HAP-1 (cell line): ENCODE measurements at regions not wholly inside any gene's neighbourhood (a gene's known extent, or its start where the extent isn't known, plus 50 kb on each side); places are given as distances from the start of the nearest gene placed in this dataset.

ENCODE experiments used
- DNase-seq, 2 experiments: peaks; one replicate each; pipeline ENCODE4 v3.0.0-alpha.2; 2016 to 2020; ENCODE audit warnings: low spot score in 2 of 2
- H3K27me3 ChIP-seq: fragments of 250-450 bp; sonication (Bioruptor Pico); 2 replicates; pipeline ENCODE4 v1.5.1; 2020; ENCODE audit warnings: low read depth, mild to moderate bottlenecking, moderate library complexity
- H3K36me3 ChIP-seq: fragments of 250-450 bp; sonication (Bioruptor Pico); replicated peaks from 2 replicates; pipeline ENCODE4 v1.5.1; 2020; ENCODE audit warnings: mild to moderate bottlenecking
- H3K4me1 ChIP-seq: fragments of 250-450 bp; sonication (Bioruptor Pico); 2 replicates; pipeline ENCODE4 v1.5.1; 2020; ENCODE audit warnings: mild to moderate bottlenecking
- H3K4me3 ChIP-seq: fragments of 250-450 bp; sonication (Bioruptor Pico); 2 replicates; pipeline ENCODE4 v1.5.1; 2020; ENCODE audit warnings: mild to moderate bottlenecking, moderate library complexity
- H3K9me3 ChIP-seq: fragments of 250-450 bp; sonication (Bioruptor Pico); 2 replicates; pipeline ENCODE4 v1.5.1; 2020; ENCODE audit warnings: mild to moderate bottlenecking, moderate library complexity
- in situ Hi-C: fragments of 300-500 bp; cut with MboI; formaldehyde crosslinking; loops from 3 replicates; pipeline ENCODE4 v1.14.3; 2020; ENCODE audit warnings: low sequenced_read_pairs, inconsistent platforms, mixed read lengths

DNA sequence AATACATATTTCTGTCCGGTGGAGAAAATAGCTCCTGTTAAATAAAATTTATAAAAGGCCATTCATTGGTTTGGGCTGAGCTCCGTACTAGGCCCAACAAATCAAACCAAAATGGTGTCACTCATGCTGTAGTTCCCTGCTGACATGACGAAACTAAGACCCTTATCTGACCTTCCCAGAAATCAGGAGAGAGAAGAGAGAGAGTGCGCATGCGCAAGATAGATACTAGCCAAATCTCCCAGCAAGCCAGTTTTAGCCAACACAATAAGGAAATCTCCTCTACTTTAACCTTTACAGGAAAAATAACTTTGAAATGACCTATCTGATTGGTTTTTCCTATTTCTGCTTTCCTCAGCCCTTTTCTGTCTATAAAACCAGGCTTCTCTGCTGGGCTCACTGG, 152.7 kb upstream of the RMST start:
- DNase-seq: no peak
- Histone ChIP-seq H3K4me1 (no peaks in the 10 kb centered on the region), H3K9me3 (no peaks in the 10 kb centered on the region), H3K4me3 (no peak overlapping the region), H3K36me3 (no peaks in the 10 kb centered on the region), H3K27me3 (peaks cover 3% of the 10 kb centered on the region; the same call in 1 of the 2 replicates)
- in situ Hi-C loops: loop anchor here (25.0 kb wide), 1 partner anchor 323 kb away; no protein-coding TSS in a partner anchor

DNA sequence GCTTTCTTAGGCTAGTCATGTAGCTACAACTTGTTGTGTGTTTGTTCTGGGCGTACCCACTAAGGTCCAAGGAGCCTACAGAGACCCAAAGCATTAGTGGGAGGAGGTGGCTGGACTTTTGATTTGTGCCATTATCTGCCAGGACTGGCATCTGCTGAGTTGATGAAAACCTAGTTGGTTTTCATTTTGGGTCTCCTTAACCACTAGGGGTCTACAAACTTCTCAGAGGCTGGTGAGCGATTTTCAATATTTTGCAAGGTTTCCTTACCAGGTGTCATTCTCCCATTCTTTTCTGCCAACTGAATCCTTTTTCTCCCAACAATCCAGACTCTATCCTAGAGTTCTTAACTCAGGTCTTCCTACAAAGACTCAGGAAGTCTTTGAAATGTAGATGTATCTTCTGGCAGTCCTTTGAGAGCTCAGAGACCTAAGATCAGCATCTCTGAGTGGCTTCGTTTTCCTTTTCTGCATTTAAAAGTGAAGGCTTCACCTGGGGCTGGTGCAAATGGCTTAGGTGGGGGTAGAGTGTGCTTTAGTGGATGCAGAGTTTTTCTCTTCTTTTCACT, 150.0 kb upstream of the RMST start:
- no peaks in the 10 kb centered on the region for H3K36me3 ChIP-seq
- in situ Hi-C loops: loop anchor here (25.0 kb wide), 1 partner anchor 325 kb away; no protein-coding TSS in a partner anchor
- DNase-seq: no peak
- H3K27me3 ChIP-seq: peaks cover 3% of the 10 kb centered on the region; the same call in 1 of the 2 replicates
- H3K4me1 ChIP-seq: no peaks in the 10 kb centered on the region
- H3K4me3 ChIP-seq: no peak overlapping the region
- no peaks in the 10 kb centered on the region for H3K9me3 ChIP-seq

DNA sequence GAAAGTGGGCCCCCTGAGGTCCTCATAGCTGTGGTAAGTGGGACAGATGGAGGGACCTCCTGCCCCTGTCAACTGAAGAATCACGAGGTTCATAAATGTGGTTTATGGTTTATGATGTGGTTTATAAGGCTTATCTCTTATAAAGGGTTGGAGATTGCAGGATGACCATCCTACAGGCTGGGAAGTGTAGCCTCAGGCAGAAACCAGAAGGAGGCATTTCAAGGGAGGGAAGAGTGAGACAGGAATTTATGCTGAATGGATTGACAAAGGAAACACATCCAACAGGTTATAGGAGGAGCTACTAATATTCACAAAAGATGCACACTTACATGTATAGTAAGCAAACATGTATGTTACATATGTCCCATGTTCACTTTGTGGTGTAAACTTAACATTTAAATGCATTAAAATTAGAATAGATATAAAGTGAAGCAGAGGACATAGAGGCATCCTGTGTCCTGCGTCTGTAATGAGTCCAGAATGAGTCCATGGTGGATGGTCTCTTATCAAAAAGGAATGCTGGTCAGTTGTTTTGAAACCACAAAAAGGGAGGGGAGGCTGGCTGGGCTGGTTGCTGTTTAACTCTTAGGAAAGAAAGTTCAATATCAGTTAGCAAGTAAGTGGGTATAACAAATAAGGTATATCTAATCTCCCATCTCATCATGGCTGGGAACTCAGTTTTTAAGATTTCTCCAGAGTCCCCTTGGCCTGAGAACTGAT, 149.0 kb upstream of the RMST start:
- in situ Hi-C loops: loop anchor here (25.0 kb wide), 1 partner anchor 326 kb away; no protein-coding TSS in a partner anchor

DNA sequence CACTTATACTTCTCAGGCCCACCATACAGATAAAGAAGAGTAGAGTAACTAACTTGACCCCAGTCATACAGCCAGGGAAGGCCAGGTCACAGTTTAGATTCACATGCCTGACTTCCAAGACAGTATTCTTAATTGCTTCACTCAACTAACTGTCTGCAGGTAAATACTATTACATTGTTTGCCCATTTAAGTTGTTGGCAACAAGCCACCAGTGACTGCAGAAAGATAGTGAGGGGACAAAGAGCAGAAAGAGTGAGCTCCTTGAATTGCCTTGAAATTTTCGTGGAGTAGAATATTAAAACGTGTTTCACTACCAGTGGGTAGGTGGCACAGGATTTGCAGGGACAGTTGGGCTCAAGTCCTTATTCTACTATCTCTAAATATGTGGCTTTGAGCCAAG, 146.3 kb upstream of the RMST start:
- in situ Hi-C loops: loop anchor here (25.0 kb wide), 1 partner anchor 329 kb away; no protein-coding TSS in a partner anchor
- Histone ChIP-seq H3K27me3 (no peaks in the 10 kb centered on the region), H3K4me1 (no peaks in the 10 kb centered on the region), H3K4me3 (no peak overlapping the region), H3K9me3 (no peaks in the 10 kb centered on the region), H3K36me3 (no peaks in the 10 kb centered on the region)
- DNase-seq: no peak

More for the DNA sequence above, 149.0 kb upstream of the RMST start:
- Histone ChIP-seq H3K4me3 (no peak overlapping the region), H3K27me3 (peaks cover 3% of the 10 kb centered on the region; the same call in 1 of the 2 replicates), H3K36me3 (no peaks in the 10 kb centered on the region), H3K9me3 (no peaks in the 10 kb centered on the region), H3K4me1 (no peaks in the 10 kb centered on the region)
- no peak for DNase-seq

DNA sequence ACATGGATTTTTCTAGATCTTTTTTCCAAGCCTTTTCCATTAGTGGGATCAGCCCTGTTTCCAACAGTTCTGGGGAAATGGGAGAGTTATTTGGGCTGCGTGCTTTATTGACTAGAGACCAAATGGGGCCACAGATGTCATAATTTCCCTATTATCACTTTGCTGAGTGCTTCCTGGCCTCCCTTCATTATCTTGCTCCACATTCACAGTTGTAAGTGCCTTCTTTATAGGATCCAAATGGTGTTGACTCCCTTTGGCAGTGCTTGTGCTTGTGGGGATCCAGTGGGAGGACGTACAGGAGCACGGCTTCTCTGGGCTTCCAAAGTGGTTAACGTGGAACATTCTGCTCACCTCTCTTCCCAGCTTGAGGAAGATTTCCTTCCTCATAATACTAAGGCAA, 141.0 kb upstream of the RMST start:
- Histone ChIP-seq H3K4me3 (no peak overlapping the region), H3K9me3 (no peaks in the 10 kb centered on the region), H3K4me1 (no peaks in the 10 kb centered on the region), H3K36me3 (no peaks in the 10 kb centered on the region), H3K27me3 (no peaks in the 10 kb centered on the region; the same call in 1 of the 2 replicates)
- in situ Hi-C loops: loop anchor here (25.0 kb wide), 1 partner anchor 334 kb away; no protein-coding TSS in a partner anchor
- DNase-seq: no peak

DNA sequence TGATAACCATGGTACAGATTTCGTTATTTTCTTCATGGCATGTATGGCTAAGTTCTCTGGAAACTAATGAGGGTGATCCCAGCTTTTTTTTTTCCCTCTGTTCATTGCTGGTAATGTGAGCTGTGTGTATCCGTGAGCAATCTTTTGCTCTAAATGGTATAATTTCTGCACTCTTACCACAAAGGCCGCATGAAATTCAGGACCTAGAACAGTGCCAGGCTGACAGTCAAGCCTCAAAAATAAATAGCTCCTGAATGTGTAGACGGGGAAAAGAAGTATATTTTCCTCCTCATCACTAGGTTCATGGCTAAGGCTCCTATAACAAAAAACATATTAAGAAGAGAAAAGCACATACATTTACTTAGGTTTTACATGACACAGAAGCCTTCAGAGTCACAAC, 140.2 kb upstream of the RMST start:
- peak in 1 of 2 experiments; percentile 8 for DNase-seq
- in situ Hi-C loops: loop anchor here (25.0 kb wide), 1 partner anchor 335 kb away; no protein-coding TSS in a partner anchor
- no peaks in the 10 kb centered on the region for H3K4me1 ChIP-seq
- no peaks in the 10 kb centered on the region for H3K9me3 ChIP-seq
- H3K27me3 ChIP-seq: no peaks in the 10 kb centered on the region; the same call in 1 of the 2 replicates
- no peaks in the 10 kb centered on the region for H3K36me3 ChIP-seq
- H3K4me3 ChIP-seq: no peak overlapping the region

DNA sequence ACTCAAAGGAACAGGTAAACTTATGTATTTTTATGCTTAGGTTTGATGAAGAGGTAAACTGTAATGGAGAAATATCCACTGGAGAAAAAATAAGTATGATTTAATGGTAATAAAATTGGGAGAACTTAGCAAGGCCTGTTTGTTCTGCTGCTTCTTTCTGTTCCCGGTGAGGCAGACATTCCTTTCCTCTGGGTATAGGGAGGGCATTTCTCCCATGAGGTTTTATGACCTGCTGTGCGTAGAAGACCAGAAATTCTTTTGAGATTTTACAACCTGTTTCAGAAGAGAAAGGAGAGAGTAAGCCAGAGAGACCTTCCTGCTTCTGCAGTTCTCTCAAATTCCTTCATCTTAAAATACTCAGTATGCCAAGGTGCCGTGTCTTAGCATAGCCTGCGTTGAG, 139.4 kb upstream of the RMST start:
- in situ Hi-C loops: loop anchor here (25.0 kb wide), 1 partner anchor 336 kb away; no protein-coding TSS in a partner anchor
- no peak for DNase-seq
- no peaks in the 10 kb centered on the region for H3K36me3 ChIP-seq
- H3K9me3 ChIP-seq: no peaks in the 10 kb centered on the region
- H3K27me3 ChIP-seq: no peaks in the 10 kb centered on the region; the same call in 1 of the 2 replicates
- H3K4me1 ChIP-seq: no peaks in the 10 kb centered on the region
- no peak overlapping the region for H3K4me3 ChIP-seq

DNA sequence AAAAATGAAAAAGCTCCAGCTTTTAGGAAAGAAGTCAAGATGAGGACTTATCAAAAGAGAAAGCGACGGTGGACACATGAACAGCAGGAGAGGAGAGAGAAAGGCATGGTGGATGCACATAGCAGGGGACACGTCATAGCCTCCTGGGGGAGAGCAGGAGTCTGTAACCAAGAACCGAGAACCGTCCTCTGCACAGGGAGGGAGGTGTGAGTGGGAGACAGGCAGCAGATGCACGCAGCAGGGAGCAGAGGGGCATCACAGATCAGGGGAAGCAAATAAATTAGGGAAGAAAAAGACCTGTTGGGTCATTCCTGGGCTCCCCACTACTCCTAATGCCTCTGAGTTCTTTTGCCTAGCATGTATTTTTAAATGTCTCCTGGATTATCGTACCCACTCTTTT, 138.1 kb upstream of the RMST start:
- no peaks in the 10 kb centered on the region; the same call in 1 of the 2 replicates for H3K27me3 ChIP-seq
- in situ Hi-C loops: loop anchor here (25.0 kb wide), 1 partner anchor 337 kb away; no protein-coding TSS in a partner anchor

DNA sequence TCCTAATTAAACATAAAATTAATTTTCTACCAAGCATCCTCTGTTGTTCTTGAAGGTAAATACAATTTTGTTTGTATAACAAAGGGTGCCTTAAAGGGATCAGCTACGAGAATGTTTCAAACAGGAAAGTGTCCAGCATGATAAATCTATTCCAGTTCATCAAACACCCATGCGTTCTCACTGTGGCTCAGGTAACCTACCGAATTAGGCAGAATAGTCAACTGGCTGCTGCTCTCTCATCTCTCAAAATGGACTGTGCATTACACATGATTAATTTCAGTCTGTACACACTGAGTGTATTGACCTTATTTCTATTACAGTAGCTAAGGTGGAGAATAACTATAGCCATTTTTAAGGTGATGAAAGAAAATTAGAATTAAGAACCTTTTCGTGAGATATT, 127.5 kb upstream of the RMST start:
- H3K4me1 ChIP-seq: no peaks in the 10 kb centered on the region
- H3K4me3 ChIP-seq: no peak overlapping the region
- H3K9me3 ChIP-seq: no peaks in the 10 kb centered on the region
- in situ Hi-C loops: no loop called here
- peaks cover 16% of the 10 kb centered on the region for H3K27me3 ChIP-seq
- H3K36me3 ChIP-seq: no peaks in the 10 kb centered on the region
- DNase-seq: no peak

More for the DNA sequence above, 138.1 kb upstream of the RMST start:
- H3K36me3 ChIP-seq: no peaks in the 10 kb centered on the region
- H3K4me3 ChIP-seq: no peak overlapping the region
- H3K4me1 ChIP-seq: no peaks in the 10 kb centered on the region
- no peaks in the 10 kb centered on the region for H3K9me3 ChIP-seq
- no peak for DNase-seq

DNA sequence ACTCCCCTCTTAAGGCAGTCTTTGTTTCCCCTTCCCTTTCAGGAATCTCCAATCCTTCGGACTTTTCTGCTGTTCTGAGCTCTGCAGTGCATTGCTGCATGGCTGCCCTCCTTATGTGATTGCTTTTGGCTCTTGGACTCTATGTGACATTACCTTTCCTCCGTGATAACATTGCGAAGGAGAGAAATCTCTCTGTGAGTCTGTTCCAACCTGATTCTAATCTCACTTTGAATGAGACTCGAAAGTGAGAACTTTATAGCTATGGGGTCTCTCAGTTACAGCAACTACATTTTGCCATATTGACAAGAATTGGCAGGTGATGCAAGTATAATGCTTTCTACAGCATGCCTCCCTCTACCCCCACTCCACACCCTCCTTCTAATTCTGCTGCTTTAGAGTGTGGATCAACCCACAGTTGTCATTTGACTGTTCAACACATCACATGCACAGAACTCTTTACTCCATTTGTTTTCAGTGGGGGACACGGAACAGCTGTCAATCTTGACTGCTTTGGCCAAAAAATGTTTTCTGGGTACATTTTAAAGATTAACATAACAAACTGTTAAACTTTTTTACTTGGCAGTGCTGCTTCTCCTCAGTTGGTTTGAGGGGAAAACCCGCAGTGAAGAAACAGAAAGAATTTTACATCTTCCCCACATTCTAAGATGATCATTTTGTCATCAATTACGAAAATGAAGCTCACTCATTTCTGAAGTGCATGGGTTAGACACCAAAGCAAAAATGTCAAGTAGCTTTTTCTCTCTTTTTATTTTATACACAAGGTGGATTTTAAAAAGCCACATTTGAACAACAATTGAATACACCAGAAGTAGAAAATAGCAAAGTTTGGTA, 125.5 kb upstream of the RMST start:
- in situ Hi-C loops: no loop called here
- H3K36me3 ChIP-seq: no peaks in the 10 kb centered on the region
- no peaks in the 10 kb centered on the region for H3K4me1 ChIP-seq
- no peak for DNase-seq
- H3K9me3 ChIP-seq: no peaks in the 10 kb centered on the region
- H3K4me3 ChIP-seq: no peak overlapping the region
- peaks cover 16% of the 10 kb centered on the region for H3K27me3 ChIP-seq

DNA sequence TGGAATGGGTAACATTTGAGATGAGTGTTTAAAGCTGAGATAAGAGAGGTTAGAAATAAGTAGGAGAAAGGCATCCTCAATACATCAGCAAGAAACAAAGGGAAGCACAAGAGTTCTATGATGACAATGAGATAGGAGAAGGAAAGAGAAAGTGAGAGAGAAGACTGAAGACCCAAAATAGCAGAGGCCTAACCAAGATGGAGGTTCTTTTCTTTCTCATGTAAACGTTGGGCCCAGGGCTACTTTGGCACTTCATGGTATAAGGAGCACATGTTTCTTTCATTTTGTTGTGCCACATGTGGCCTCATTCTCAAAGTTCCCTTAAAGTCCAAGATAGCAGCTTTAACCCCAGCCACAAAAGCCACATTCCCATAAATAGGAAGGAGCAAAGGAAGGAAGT, 120.5 kb upstream of the RMST start:
- Histone ChIP-seq H3K36me3 (no peaks in the 10 kb centered on the region), H3K4me3 (no peak overlapping the region), H3K9me3 (no peaks in the 10 kb centered on the region), H3K27me3 (no peaks in the 10 kb centered on the region), H3K4me1 (no peaks in the 10 kb centered on the region)
- no peak for DNase-seq
- in situ Hi-C loops: no loop called here

DNA sequence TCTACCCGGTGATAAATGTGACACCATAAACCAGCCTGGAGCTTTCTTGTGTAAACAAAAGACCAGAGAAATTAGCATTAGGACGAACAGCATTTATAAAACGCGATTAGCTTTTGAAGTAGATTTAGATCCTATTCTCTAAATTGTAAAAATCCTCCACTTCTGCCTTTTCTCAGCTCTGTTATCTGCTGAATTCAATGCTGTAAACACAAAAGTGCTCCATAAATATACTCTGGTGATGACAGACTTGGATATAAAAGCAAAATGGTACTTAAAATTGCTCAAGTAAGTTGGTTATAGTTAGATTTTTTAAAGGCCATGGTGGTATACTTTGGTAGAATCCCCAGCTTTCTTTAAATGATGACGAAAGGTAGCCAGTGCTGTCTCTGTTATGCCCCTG, 114.6 kb upstream of the RMST start:
- Histone ChIP-seq H3K9me3 (no peaks in the 10 kb centered on the region), H3K27me3 (no peaks in the 10 kb centered on the region), H3K36me3 (no peaks in the 10 kb centered on the region), H3K4me1 (peaks cover 6% of the 10 kb centered on the region; the same call in 1 of the 2 replicates), H3K4me3 (no peak overlapping the region)
- DNase-seq: peak in 1 of 2 experiments; percentile 31
- in situ Hi-C loops: no loop called here

DNA sequence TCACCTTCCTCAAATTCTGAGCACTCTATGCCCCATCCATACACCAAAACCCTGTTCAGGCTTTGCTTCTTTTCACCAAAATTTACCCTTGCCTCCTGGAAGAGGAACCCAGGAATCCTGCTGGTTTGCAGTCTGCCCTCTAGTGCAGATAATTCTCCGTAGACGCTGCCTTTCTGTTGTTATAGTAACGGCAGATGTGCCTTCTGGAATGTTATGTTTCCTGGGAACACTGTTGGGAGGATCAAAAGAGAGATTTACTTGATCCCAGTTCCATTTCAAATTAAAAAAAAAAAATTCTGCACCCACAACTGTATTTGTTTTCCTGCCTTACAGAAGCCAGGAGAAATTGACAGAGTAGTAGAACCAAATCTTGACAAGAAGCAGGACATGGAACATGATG, 104.2 kb upstream of the RMST start:
- no peak overlapping the region for H3K4me3 ChIP-seq
- in situ Hi-C loops: no loop called here
- H3K36me3 ChIP-seq: no peaks in the 10 kb centered on the region
- no peaks in the 10 kb centered on the region for H3K9me3 ChIP-seq
- DNase-seq: no peak
- no peaks in the 10 kb centered on the region for H3K4me1 ChIP-seq
- 0 out of 2 replicates have a peak, but pooled peaks cover 3% of the 10 kb centered on the region for H3K27me3 ChIP-seq
